Stomach (tissue), 8 donors: ENCODE measurements at regions not wholly inside any gene's neighbourhood (a gene's known extent, or its start where the extent isn't known, plus 50 kb on each side); places are given as distances from the start of the nearest gene placed in this dataset.

ENCODE experiments used
- DNase-seq, 2 donors: peaks; one replicate each; pipeline versions ENCODE4 v3.0.0 to v3.0.0-alpha.2; 2013 to 2019
- H3K27ac ChIP-seq, 5 donors: fragments of 200-600 bp in 4 of 5; sonication (generic) in 4 of 5; one replicate each; pipeline ENCODE4 v1.5.1; 2013 to 2019; ENCODE audit warnings: mild to moderate bottlenecking in 1 of 5, moderate library complexity in 1 of 5
- H3K27me3 ChIP-seq, 3 donors: fragments of 200-600 bp; sonication (generic); one replicate each; pipeline ENCODE4 v1.5.1; 2017 to 2019; ENCODE audit warnings: mixed run types in 1 of 3
- H3K36me3 ChIP-seq, 4 donors: fragments of 200-600 bp; sonication (generic); 1 replicate in 3 of 4; 2 replicates in 1 of 4; pipeline ENCODE4 v1.5.1; 2016 to 2019
- H3K4me1 ChIP-seq, 4 donors: fragments of 200-600 bp; sonication (generic); one replicate each; pipeline ENCODE4 v1.5.1; 2016 to 2019
- H3K4me3 ChIP-seq, 4 donors: fragments of 200-600 bp; sonication (generic) in 3 of 4; one replicate each; pipeline ENCODE4 v1.5.1; 2016 to 2019; ENCODE audit warnings: mild to moderate bottlenecking in 1 of 4
- H3K9me3 ChIP-seq, 4 donors: fragments of 200-600 bp; sonication (generic); one replicate each; pipeline ENCODE4 v1.5.1; 2016 to 2019
- EP300 ChIP-seq: sonication (generic); formaldehyde crosslinking; IDR thresholded peaks from one replicate; pipeline ENCODE4 v1.6.1; 2017; ENCODE audit warnings: antibody characterized with exemption
- POLR2A ChIP-seq, 4 donors: fragments of 450-650 bp; IDR thresholded peaks; one replicate each; pipeline ENCODE4 v1.6.1; 2016; ENCODE audit warnings: antibody characterized with exemption in 4 of 4, control low read depth in 2 of 4, mild to moderate bottlenecking in 1 of 4, moderate library complexity in 1 of 4
- POLR2AphosphoS5 ChIP-seq, 3 donors: sonication (generic); formaldehyde crosslinking; IDR thresholded peaks; one replicate each; pipeline ENCODE4 v1.6.1; 2016; ENCODE audit warnings: antibody characterized with exemption in 3 of 3
- WGBS, 5 donors: extraction: QIAGEN DNeasy Blood & Tissue Kit in 3 of 5; methylation state at CpG; one replicate each; pipeline versions ENCODE4 v1.1.5 to v1.1.7; 2013 to 2018; 5-methylcytosine and 5-hydroxymethylcytosine counted together
- intact Hi-C: fragments of 100-400 bp; cut with DNase I; formaldehyde crosslinking; loops from one replicate; pipeline ENCODE4 v1.15.1; 2023; ENCODE audit warnings: low total_unique reads
- TF ChIP-seq, protein P1 (sequence below), 7 experiments: fragments of 450-650 bp in 4 of 7; fragments of 200-600 bp in 3 of 7; sonication (generic) in 3 of 7; IDR thresholded peaks; one replicate each; pipeline ENCODE4 v1.5.1; 2016 to 2019; ENCODE audit warnings: antibody characterized with exemption in 7 of 7, control low read depth in 2 of 7, mild to moderate bottlenecking in 1 of 7
- donor health status: healthy with polysubstance abuse.
- donor health status: Bipolar disorder and iron deficiency.
- donor health status: healthy.

GRCh38 chr2:153373510-153374279 is 104.9 kb downstream of the RPRM start:
- no peak overlapping the region for H3K27ac ChIP-seq
- no peaks in the 10 kb centered on the region for H3K4me1 ChIP-seq
- no peaks in the 10 kb centered on the region for H3K36me3 ChIP-seq
- TF ChIP-seq EP300 (no peak), POLR2AphosphoS5 (IDR thresholded peaks at IDR 0.05) (no peak), POLR2A (IDR thresholded peaks at IDR 0.05) (no peak)
- TF ChIP-seq, protein P1, sequence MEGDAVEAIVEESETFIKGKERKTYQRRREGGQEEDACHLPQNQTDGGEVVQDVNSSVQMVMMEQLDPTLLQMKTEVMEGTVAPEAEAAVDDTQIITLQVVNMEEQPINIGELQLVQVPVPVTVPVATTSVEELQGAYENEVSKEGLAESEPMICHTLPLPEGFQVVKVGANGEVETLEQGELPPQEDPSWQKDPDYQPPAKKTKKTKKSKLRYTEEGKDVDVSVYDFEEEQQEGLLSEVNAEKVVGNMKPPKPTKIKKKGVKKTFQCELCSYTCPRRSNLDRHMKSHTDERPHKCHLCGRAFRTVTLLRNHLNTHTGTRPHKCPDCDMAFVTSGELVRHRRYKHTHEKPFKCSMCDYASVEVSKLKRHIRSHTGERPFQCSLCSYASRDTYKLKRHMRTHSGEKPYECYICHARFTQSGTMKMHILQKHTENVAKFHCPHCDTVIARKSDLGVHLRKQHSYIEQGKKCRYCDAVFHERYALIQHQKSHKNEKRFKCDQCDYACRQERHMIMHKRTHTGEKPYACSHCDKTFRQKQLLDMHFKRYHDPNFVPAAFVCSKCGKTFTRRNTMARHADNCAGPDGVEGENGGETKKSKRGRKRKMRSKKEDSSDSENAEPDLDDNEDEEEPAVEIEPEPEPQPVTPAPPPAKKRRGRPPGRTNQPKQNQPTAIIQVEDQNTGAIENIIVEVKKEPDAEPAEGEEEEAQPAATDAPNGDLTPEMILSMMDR (IDR thresholded peaks at IDR 0.05) = no peak
- WGBS, 5 donors = 80 to 88% (median 83%) methylated on average over 3 of the region's 3 CpGs
- H3K4me3 ChIP-seq = no peak overlapping the region
- no peaks in the 10 kb centered on the region for H3K27me3 ChIP-seq
- intact Hi-C loops = no loop called here
- no peak for DNase-seq
- H3K9me3 ChIP-seq = no peaks in the 10 kb centered on the region

DNA sequence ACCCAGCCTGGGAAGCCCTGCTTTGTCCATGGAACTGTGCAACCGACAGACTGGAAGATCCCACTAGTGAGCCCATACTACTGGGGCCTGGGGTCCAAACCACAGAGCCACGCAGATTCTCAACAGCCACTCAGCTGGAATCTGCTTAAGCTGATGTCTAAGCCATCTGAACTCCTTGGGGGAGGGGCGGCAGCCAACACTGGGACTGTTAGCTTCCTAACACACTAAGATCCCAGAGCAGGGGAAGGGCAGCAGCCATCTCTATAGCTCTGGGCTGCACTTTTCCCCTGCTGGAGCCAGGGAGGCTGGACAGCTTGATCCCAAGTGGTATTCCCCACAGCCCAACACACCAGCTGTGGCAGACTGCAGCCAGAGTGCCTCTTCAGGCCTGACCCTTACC is 118.3 kb downstream of the RPRM start:
- TF ChIP-seq EP300 (no peak), POLR2A (IDR thresholded peaks at IDR 0.05) (no peak), POLR2AphosphoS5 (IDR thresholded peaks at IDR 0.05) (no peak)
- TF ChIP-seq, protein P1 (IDR thresholded peaks at IDR 0.05) = no peak
- no peak overlapping the region for H3K4me3 ChIP-seq
- 70 to 89% (median 86%) methylated on average over 2 to 3 of the region's 3 CpGs for WGBS, 5 donors
- H3K27ac ChIP-seq = no peak overlapping the region
- peaks cover 3 to 21% (median 7%) of the 10 kb centered on the region in 4 donors for H3K9me3 ChIP-seq
- no peaks in the 10 kb centered on the region for H3K36me3 ChIP-seq
- intact Hi-C loops = no loop called here
- no peaks in the 10 kb centered on the region for H3K27me3 ChIP-seq
- no peaks in the 10 kb centered on the region for H3K4me1 ChIP-seq
- DNase-seq = no peak

DNA sequence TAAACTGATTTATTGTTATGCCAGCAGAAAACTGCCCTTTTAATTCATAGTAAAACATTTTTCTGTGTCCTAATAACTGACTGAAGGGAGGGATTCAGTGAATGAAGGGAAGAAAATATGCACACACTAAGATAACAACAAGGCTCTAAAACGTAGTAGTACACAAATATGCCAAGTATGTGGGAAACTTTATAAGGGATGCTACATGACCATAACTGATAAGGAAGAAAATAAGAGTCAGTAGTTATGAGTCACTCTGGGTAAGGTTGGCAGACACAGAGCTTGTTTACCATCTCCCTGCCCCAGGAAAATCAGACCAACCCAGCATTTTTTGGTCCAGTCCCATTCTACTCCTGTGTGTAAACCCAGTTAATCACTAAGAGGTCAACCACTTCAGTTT is 124.2 kb downstream of the RPRM start:
- 22 to 39% (median 28%) methylated on average over 1 of the region's 1 CpG for WGBS, 5 donors
- intact Hi-C loops = no loop called here
- H3K4me1 ChIP-seq = no peaks in the 10 kb centered on the region
- no peaks in the 10 kb centered on the region for H3K36me3 ChIP-seq
- TF ChIP-seq POLR2A (IDR thresholded peaks at IDR 0.05) (no peak), EP300 (no peak)
- DNase-seq = no peak
- peaks cover 0 to 3% (median 0%) of the 10 kb centered on the region in 4 donors for H3K9me3 ChIP-seq
- H3K27ac ChIP-seq = no peak overlapping the region
- no peaks in the 10 kb centered on the region for H3K27me3 ChIP-seq
- H3K4me3 ChIP-seq = no peak overlapping the region

GRCh38 chr2:153349603-153350002 is 129.0 kb downstream of the RPRM start:
- no peaks in the 10 kb centered on the region for H3K36me3 ChIP-seq
- no peak overlapping the region for H3K4me3 ChIP-seq
- 78 to 88% (median 83%) methylated on average over 4 of the region's 4 CpGs for WGBS, 5 donors
- intact Hi-C loops = no loop called here
- DNase-seq = no peak
- TF ChIP-seq, protein P1 (IDR thresholded peaks at IDR 0.05) = no peak
- no peak for TF ChIP-seq POLR2A (IDR thresholded peaks at IDR 0.05)
- TF ChIP-seq EP300 = no peak
- TF ChIP-seq POLR2AphosphoS5 (IDR thresholded peaks at IDR 0.05) = no peak
- peaks cover 0 to 3% (median 0%) of the 10 kb centered on the region in 4 donors for H3K9me3 ChIP-seq
- no peaks in the 10 kb centered on the region for H3K4me1 ChIP-seq
- no peaks in the 10 kb centered on the region for H3K27me3 ChIP-seq
- no peak overlapping the region for H3K27ac ChIP-seq
